ENCODE measurements at regions not wholly inside any gene's neighbourhood (a gene's known extent, or its start where the extent isn't known, plus 50 kb on each side); places are given as distances from the start of the nearest gene placed in this dataset.

- no peak for DNase-seq
Measured at GRCh38 chr10:130985158-130985753, 326.3 kb downstream of the TCERG1L start.

- no peak for DNase-seq
Measured at GRCh38 chr10:130986846-130987245, 324.7 kb downstream of the TCERG1L start.

GRCh38 chr10:130987401-130987800 is 324.1 kb downstream of the TCERG1L start:
- DNase-seq: no peak

- no peak for DNase-seq
Measured at GRCh38 chr10:130989670-130990232, 321.8 kb downstream of the TCERG1L start.

- no peak for DNase-seq
Measured at GRCh38 chr10:130990486-130990885, 321.0 kb downstream of the TCERG1L start.

- DNase-seq: no peak
Measured at GRCh38 chr10:130992802-130993523, 318.6 kb downstream of the TCERG1L start.

- DNase-seq: no peak
Measured at GRCh38 chr10:130993612-130994011, 317.9 kb downstream of the TCERG1L start.

GRCh38 chr10:130994191-130994590 is 317.3 kb downstream of the TCERG1L start:
- DNase-seq: no peak

GRCh38 chr10:130994845-130995244 is 316.7 kb downstream of the TCERG1L start:
- DNase-seq: no peak

- no peak for DNase-seq
Measured at GRCh38 chr10:130997267-130998045, 314.1 kb downstream of the TCERG1L start.

GRCh38 chr10:130998046-130998435 is 313.5 kb downstream of the TCERG1L start:
- DNase-seq: no peak

GRCh38 chr10:130998642-130999041 is 312.9 kb downstream of the TCERG1L start:
- DNase-seq: no peak

- DNase-seq: no peak
Measured at GRCh38 chr10:130999376-131000202, 311.9 kb downstream of the TCERG1L start.

GRCh38 chr10:131000244-131000643 is 311.3 kb downstream of the TCERG1L start:
- DNase-seq: no peak

- no peak for DNase-seq
Measured at GRCh38 chr10:131000743-131001142, 310.8 kb downstream of the TCERG1L start.

- DNase-seq: no peak
Measured at GRCh38 chr10:131001438-131001837, 310.1 kb downstream of the TCERG1L start.

- no peak for DNase-seq
Measured at GRCh38 chr10:131002031-131002861, 309.3 kb downstream of the TCERG1L start.

- no peak for DNase-seq
Measured at GRCh38 chr10:131003455-131003854, 308.1 kb downstream of the TCERG1L start.

GRCh38 chr10:131004276-131004675 is 307.2 kb downstream of the TCERG1L start:
- DNase-seq: no peak

- no peak for DNase-seq
Measured at GRCh38 chr10:131006458-131007256, 304.9 kb downstream of the TCERG1L start.

- no peak for DNase-seq
Measured at GRCh38 chr10:131009791-131010190, 301.7 kb downstream of the TCERG1L start.
